Spleen (tissue), 7 donors: ENCODE measurements at regions not wholly inside any gene's neighbourhood (a gene's known extent, or its start where the extent isn't known, plus 50 kb on each side); places are given as distances from the start of the nearest gene placed in this dataset.

Experiments
- POLR2A ChIP-seq, 3 donors: fragments of 450-650 bp; IDR thresholded peaks; one replicate each; pipeline ENCODE4 v1.5.1; 2017; ENCODE audit warnings: antibody characterized with exemption in 3 of 3, mild to moderate bottlenecking in 1 of 3
- POLR2AphosphoS5 ChIP-seq, 3 donors: sonication (generic); formaldehyde crosslinking; IDR thresholded peaks; one replicate each; pipeline ENCODE4 v1.5.1; 2017; ENCODE audit warnings: antibody characterized with exemption in 3 of 3
- TF ChIP-seq, protein P1 (sequence below), 11 experiments: fragments of 200-600 bp in 7 of 11; fragments of 450-650 bp in 4 of 11; sonication (generic) in 4 of 11; IDR thresholded peaks in 8 of 11; conservative IDR thresholded peaks in 3 of 11; 1 replicate in 7 of 11; 2 replicates in 4 of 11; pipeline versions ENCODE4 v1.4.0 to v1.8.0; 2016 to 2021; ENCODE audit warnings: antibody characterized with exemption in 11 of 11, inconsistent platforms in 4 of 11, mild to moderate bottlenecking in 1 of 11
- donor health status: DM: no; HTN: no; CAD: no; lungs with moderate emphysema.
- donor health status: DM: no; HTN: no; CAD: no.
- donor health status: DM: no; HTN: no; CAD: no.

GRCh38 chr5:67813877-67814539 lies 401.5 kb upstream of the PIK3R1 start:
- no peak for TF ChIP-seq POLR2AphosphoS5 (IDR thresholded peaks at IDR 0.05)
- TF ChIP-seq, protein P1, sequence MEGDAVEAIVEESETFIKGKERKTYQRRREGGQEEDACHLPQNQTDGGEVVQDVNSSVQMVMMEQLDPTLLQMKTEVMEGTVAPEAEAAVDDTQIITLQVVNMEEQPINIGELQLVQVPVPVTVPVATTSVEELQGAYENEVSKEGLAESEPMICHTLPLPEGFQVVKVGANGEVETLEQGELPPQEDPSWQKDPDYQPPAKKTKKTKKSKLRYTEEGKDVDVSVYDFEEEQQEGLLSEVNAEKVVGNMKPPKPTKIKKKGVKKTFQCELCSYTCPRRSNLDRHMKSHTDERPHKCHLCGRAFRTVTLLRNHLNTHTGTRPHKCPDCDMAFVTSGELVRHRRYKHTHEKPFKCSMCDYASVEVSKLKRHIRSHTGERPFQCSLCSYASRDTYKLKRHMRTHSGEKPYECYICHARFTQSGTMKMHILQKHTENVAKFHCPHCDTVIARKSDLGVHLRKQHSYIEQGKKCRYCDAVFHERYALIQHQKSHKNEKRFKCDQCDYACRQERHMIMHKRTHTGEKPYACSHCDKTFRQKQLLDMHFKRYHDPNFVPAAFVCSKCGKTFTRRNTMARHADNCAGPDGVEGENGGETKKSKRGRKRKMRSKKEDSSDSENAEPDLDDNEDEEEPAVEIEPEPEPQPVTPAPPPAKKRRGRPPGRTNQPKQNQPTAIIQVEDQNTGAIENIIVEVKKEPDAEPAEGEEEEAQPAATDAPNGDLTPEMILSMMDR (IDR thresholded peaks at IDR 0.05 in 8 of 11, conservative IDR thresholded peaks at IDR 0.05 in 3 of 11): no peak
- no peak for TF ChIP-seq POLR2A (IDR thresholded peaks at IDR 0.05)
